HG03460 (cell line): ENCODE measurements at regions not wholly inside any gene's neighbourhood (a gene's known extent, or its start where the extent isn't known, plus 50 kb on each side); places are given as distances from the start of the nearest gene placed in this dataset.

ENCODE experiments used
- ATAC-seq: cut with Tn5 transposase; IDR thresholded peaks from one replicate; pipeline ENCODE4 v1.9.1; 2021; ENCODE audit not compliant: unreplicated experiment

DNA sequence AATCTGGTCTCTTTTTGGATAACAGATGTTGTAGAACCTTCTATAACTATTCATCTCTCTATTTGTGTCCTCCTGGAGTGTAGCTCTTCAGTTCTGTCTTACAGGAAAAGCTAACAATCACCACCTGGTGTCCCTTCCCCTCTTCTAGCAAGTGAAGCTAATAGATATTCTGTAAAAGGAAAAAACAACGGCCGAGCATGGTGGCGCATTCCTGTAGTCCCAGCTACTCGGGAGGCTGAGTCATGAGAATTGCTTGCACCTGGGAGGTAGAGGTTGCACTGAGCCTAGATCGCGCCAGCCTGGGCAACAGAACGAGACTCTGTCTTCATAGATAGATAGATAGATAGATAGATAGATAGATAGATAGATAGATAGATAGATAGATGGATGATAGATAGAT is 779.4 kb downstream of the TUSC7 start:
- ATAC-seq, result no peak

DNA sequence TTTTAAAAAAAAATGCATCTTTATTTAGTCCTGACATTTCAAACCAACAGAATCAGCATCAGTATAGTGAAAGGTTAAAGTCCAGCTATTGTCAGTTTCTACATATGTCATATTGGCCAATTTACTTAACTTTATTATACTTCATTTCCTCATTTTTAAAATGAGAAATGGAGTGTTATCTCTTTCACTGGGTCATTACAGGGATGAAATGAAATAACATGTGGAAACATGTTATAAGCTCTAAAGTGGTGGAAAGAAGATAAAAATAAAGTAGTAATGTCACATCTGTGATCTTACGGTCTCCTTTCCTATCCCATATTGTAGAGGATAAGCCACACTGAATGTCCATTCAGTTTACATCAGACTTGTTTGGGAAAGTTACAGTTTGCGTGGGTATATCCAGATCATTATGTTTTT is 780.1 kb downstream of the TUSC7 start:
- ATAC-seq, result no peak

GRCh38 chr3:117490716-117491115 is 781.1 kb downstream of the TUSC7 start:
- ATAC-seq, result no peak

GRCh38 chr3:117495620-117496019 is 786.0 kb downstream of the TUSC7 start:
- ATAC-seq, result no peak

- peak; percentile 59 for ATAC-seq
These were observed 789.8 kb downstream of the TUSC7 start for GRCh38 chr3:117499189-117499870.

DNA sequence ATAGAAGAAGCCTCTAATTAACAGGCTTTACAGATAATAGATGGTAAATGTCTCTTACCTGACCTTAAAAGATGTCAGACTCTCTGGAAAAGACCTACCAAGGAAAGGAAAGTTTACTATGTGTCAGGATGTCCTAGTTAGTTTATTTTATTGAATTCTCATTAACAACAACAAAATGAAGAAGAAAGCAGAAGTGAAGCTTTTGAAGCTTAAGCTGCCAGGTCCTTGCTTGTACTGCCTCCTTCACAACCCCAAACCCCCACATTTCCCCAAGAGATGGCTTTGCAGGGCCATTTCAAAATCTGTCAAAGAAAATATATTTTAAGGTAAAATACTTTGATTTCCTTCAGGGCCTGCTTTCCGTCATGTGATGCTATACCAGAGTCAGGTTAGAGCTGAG is 798.4 kb downstream of the TUSC7 start:
- ATAC-seq, result no peak

DNA sequence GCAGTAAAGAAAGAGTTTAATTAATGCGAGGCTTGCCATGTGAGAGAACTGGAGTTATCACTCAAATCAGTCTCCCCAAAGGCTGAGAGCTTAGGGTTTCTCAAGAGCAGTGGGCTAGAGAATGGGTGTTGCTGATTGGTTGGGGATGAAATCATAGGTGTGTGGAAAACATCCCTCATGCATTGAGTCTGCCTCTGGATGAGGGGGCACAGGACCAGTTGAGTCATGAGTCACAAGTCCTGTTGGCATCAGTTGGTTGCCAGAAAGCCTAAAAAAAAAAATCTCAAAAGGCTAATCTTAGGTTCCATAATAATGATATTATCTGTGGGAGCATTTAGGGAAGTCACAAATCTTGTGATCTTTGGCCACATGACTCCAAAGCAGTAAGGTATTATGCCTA is 800.3 kb downstream of the TUSC7 start:
- no peak for ATAC-seq

DNA sequence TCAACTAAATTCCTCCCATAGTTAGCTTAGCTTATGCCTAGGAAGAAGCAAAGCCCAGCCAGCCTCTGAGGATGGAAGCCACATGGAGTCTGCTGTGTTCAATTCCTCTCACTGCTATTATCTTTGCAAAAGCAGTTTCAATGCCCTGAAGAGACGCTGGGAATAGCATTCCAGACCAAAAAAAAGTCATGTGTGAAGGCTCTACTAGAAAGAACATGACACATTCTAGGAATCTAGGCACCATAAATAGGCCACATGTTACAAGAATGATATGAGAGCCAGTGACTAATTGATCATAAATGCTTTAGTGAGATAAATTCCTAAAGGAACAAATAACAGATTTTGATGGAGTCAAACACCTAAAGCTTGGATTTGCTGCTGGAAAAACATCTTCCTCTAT is 800.8 kb downstream of the TUSC7 start:
- no peak for ATAC-seq

DNA sequence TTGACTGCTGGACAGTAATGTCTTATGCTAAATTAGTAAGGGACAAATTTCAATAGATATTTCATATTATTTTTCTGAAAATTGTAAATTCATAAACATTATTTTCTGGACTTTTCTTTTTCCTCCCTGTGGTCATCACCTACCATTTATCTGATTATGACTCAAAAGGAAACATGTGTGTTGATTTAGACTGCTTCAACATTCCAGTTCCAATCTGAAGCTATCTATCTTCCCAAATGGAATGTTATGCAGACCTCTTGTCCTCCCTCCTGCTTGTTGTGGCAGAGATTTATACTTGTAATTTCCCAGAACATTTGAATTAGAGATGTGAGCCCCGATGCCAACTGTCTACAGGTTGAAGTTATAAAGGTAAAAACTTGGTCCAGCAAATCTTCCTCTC is 803.4 kb downstream of the TUSC7 start:
- no peak for ATAC-seq

DNA sequence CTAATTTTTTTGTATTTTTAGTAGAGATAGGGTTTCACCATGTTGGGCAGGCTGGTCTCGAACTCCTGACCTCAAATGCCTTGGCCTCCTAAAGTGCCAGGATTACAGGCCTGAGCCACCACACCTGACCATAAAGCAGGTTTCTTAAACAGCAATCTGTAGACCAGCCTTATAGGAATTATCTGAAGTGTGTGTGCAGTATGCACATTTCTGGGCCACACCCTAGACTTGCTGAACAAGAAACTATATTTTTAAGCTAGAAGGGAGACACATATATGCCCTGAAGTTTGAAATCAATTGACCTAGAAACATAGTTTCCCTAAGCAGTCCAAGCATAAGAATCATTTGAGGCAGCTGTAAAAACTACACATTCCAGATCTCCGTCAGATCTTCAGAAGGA is 805.7 kb downstream of the TUSC7 start:
- ATAC-seq, result no peak

GRCh38 chr3:117518364-117518763 is 808.8 kb downstream of the TUSC7 start:
- no peak for ATAC-seq

DNA sequence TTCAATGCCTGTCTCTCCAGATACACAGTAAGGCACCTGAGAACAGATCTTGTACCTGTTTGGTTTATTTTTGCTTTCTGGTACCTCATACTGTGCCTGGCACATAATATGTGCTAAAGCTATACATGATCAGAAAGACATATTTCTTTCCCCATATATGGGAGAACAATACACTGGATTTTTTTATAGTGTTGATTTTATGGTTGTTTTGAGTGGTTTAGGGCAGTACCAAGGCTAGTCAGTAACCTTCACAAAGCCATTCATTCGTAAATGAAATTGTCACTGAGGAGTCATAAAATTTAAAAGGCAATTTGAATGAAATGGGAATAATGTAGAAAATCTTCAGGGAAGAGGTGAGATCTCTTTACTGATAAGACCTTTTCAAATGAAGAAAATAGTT is 810.2 kb downstream of the TUSC7 start:
- no peak for ATAC-seq

- no peak for ATAC-seq
These were observed 811.0 kb downstream of the TUSC7 start for GRCh38 chr3:117520582-117520981.

DNA sequence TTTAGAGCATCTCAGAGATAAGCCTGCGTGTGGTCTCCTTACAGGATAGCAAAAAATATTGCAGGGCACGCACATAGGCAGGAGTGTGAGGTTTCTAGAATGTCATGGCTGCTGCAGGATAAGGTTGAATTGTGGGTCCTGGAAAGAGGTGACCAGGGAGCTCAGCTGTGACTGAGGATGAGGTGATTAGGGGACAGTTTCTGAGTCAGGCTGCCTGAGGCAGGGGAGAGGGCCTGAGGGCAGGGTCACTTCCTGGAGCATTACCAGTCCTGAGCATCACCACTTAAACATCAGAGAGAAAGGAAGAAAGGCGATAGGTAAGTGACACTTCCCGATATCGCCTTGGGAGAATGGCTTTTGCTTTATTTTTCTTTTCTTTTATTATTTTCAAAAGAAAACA is 813.8 kb downstream of the TUSC7 start:
- ATAC-seq, result no peak

DNA sequence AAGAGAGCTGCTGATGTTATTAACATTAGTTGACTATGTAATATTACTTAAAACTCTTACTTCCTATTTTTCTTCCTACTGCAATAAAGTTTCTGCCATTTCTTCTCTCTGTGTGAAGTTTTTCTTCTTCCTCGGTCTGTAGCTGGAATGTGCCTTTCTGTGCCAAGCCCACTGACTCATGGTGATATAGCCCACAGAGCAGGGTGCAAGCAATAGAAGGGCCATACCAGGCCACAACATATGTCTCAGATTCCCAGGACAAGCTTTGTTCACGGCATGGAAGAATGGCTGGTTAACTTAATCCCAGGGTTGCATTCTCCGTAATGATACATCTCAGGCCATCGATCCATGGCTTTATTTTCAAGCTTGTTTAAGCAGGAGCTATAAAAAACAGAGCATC is 815.3 kb downstream of the TUSC7 start:
- no peak for ATAC-seq

DNA sequence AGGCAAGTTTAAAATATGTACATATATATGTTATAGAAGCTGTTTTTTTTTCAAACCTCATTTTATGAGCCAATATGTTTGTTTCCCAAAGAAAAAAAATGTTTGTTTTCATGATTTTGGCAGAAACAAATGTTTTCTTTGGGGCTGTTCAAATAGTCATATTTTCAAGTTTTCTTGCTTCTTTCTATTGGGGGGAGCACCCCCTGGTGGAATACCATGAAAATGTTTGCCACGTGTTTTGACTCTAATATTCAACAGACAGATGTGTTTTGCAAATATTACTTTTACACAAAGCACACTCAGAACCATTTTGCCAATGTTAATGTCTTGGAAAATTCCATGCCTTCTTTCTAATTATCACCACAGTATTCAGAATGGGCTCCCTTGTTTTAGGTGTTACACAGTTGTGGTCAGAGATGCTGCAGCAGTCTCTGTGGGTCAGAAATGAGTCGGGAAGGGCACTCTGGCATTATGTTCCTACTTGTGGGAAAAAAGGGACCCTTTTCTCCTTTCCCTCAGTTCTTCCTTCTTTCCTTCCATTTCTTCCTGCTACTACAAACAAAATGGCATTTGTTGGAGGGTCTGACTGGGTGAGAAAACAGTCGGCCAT is 817.0 kb downstream of the TUSC7 start:
- ATAC-seq, result no peak

- ATAC-seq, result no peak
These were observed 817.8 kb downstream of the TUSC7 start for GRCh38 chr3:117527346-117527745.

DNA sequence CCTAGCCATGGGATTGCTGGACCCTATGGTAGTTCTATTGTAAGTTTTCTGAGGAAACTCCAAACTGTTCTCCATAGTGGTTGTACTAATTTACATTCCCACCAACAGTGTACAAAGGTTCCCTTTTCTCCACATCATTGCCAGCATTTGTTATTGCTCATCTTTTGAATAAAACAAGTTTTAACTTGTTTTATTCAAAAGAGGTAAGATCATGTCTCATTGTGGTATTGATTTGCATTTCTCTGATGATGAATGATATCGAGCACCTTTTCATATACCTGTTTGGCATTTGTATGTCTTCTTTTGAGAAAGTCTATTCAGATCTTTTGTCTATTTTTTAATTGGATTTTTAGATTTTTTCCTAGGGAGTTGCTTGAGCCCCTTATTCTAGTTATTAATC is 819.1 kb downstream of the TUSC7 start:
- ATAC-seq, result no peak

GRCh38 chr3:117531078-117531767 is 821.6 kb downstream of the TUSC7 start:
- ATAC-seq, result no peak

- no peak for ATAC-seq
These were observed 822.7 kb downstream of the TUSC7 start for GRCh38 chr3:117532268-117532667.

- no peak for ATAC-seq
These were observed 824.6 kb downstream of the TUSC7 start for GRCh38 chr3:117534138-117534537.

GRCh38 chr3:117536006-117536405 is 826.4 kb downstream of the TUSC7 start:
- ATAC-seq, result no peak
